Lower lobe of right lung (tissue), 2 donors: ENCODE measurements at regions not wholly inside any gene's neighbourhood (a gene's known extent, or its start where the extent isn't known, plus 50 kb on each side); places are given as distances from the start of the nearest gene placed in this dataset.

ENCODE experiments used
- ATAC-seq, 2 donors: fragments of 200-7000 bp; cut with Tn5 transposase; one replicate each; pipeline ENCODE4 v1.9.1; 2020 to 2022; ENCODE audit warnings: mild to moderate bottlenecking in 2 of 2, moderate library complexity in 2 of 2
- DNase-seq: peaks from one replicate; pipeline ENCODE4 v3.0.0-alpha.2; 2020
- H3K27ac ChIP-seq: fragments of 200-600 bp; one replicate; pipeline ENCODE4 v1.8.0; 2022
- H3K27me3 ChIP-seq: fragments of 200-600 bp; one replicate; pipeline ENCODE4 v1.8.0; 2022; ENCODE audit warnings: low read depth
- H3K36me3 ChIP-seq: fragments of 200-600 bp; one replicate; pipeline ENCODE4 v1.8.0; 2022; ENCODE audit warnings: mild to moderate bottlenecking
- H3K4me1 ChIP-seq: fragments of 200-600 bp; one replicate; pipeline ENCODE4 v1.8.0; 2022
- H3K4me3 ChIP-seq: fragments of 200-600 bp; one replicate; pipeline ENCODE4 v1.8.0; 2022; ENCODE audit warnings: mild to moderate bottlenecking
- H3K9me3 ChIP-seq: fragments of 200-600 bp; one replicate; pipeline ENCODE4 v1.8.0; 2022
- CTCF ChIP-seq: fragments of 200-600 bp; IDR thresholded peaks from one replicate; pipeline ENCODE4 v1.8.0; 2022; ENCODE audit warnings: antibody characterized with exemption, mild to moderate bottlenecking
- intact Hi-C: fragments of 100-400 bp; cut with DNase I; formaldehyde crosslinking; loops from one replicate; pipeline ENCODE4 v1.11.0; 2022
- donor health status: DM: no; HTN: yes; CAD: no; lungs with severe emphysema.

DNA sequence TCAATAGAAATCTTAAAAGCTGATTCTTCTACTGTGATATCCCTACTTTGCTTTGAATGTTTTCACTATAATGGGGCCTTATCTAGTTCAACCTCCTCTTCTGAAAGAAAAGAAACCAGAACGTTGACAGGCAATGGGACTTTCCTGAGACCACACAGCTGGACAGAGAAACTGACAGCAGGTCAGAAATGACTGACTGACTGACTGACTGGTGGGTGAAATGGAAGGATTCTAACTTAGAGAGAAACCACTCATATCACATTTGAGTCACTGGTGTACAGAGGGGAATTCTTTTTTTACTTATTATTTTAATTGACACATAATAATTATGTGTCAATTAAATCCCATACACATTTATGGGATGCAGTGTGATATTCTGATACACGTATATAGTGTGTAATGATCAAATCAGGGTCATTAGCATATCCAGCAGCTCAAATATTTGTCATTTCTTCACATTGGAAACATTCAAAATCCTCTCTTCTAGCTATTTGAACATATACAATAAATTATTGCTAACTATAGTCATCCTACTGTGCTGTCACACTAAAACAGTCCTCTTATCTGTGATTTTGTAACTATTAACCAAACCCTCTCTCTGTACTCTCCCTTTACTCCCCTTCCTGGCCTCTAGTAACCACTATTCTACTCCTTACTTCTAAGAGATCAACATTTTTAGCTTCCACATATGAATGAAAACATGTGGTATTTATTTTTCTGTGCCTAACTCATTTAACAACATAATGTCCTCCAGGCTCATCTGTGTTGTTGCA, 64.8 kb upstream of the NRSN1 start:
- intact Hi-C loops = no loop called here
- DNase-seq = no peak
- Histone ChIP-seq H3K4me3 (no peak overlapping the region), H3K27me3 (no peaks in the 10 kb centered on the region), H3K36me3 (no peaks in the 10 kb centered on the region), H3K4me1 (no peaks in the 10 kb centered on the region), H3K9me3 (no peaks in the 10 kb centered on the region), H3K27ac (no peak overlapping the region)
- ATAC-seq = no peak
- TF ChIP-seq CTCF = no peak

DNA sequence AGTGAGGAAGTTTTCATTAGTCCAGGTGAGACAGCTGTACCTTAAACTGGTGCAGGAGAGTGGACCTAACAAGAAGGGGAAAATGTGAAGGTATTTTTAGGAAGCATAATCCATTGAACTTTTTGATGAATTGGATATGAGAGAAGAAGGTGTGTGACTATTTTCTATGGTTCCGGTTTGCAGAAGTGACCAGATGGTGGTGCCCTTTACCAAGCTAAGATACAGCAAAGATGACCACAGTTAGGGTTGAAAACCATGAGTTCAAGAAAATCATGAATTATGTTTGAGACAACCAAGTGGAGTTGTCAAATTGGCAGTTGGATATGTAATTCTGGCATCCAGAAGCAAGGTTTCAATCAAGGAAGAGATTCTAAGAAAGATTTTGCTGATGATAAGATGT, 61.9 kb upstream of the NRSN1 start:
- Histone ChIP-seq H3K27ac (no peak overlapping the region), H3K27me3 (no peaks in the 10 kb centered on the region), H3K9me3 (no peaks in the 10 kb centered on the region), H3K36me3 (no peaks in the 10 kb centered on the region), H3K4me3 (no peak overlapping the region), H3K4me1 (no peaks in the 10 kb centered on the region)
- no peak for ATAC-seq
- peak; percentile 26 for TF ChIP-seq CTCF
- intact Hi-C loops = no loop called here
- no peak for DNase-seq

GRCh38 chr6:24064832-24065231, 61.2 kb upstream of the NRSN1 start:
- intact Hi-C loops = no loop called here

GRCh38 chr6:24069526-24069925, 56.5 kb upstream of the NRSN1 start:
- intact Hi-C loops = no loop called here

More at GRCh38 chr6:24064832-24065231, 61.2 kb upstream of the NRSN1 start:
- no peaks in the 10 kb centered on the region for H3K36me3 ChIP-seq
- H3K4me1 ChIP-seq = no peaks in the 10 kb centered on the region
- no peaks in the 10 kb centered on the region for H3K9me3 ChIP-seq
- H3K27ac ChIP-seq = no peak overlapping the region
- DNase-seq (no peak), ATAC-seq (no peak)
- no peak overlapping the region for H3K4me3 ChIP-seq
- H3K27me3 ChIP-seq = no peaks in the 10 kb centered on the region
- TF ChIP-seq CTCF = no peak

GRCh38 chr6:24072038-24072746, 53.8 kb upstream of the NRSN1 start:
- intact Hi-C loops = no loop called here
- no peak for TF ChIP-seq CTCF
- Histone ChIP-seq H3K27me3 (no peaks in the 10 kb centered on the region), H3K27ac (no peak overlapping the region), H3K36me3 (no peaks in the 10 kb centered on the region), H3K4me1 (no peaks in the 10 kb centered on the region), H3K4me3 (no peak overlapping the region), H3K9me3 (no peaks in the 10 kb centered on the region)
- DNase-seq (no peak), ATAC-seq (peak in 1 of 2 donors; percentile 42)

More at GRCh38 chr6:24069526-24069925, 56.5 kb upstream of the NRSN1 start:
- Histone ChIP-seq H3K9me3 (no peaks in the 10 kb centered on the region), H3K27me3 (no peaks in the 10 kb centered on the region), H3K4me1 (no peaks in the 10 kb centered on the region), H3K36me3 (no peaks in the 10 kb centered on the region), H3K4me3 (no peak overlapping the region), H3K27ac (no peak overlapping the region)
- DNase-seq = no peak
- TF ChIP-seq CTCF = no peak
- no peak for ATAC-seq
